ENCODE measurements at regions not wholly inside any gene's neighbourhood (a gene's known extent, or its start where the extent isn't known, plus 50 kb on each side); places are given as distances from the start of the nearest gene placed in this dataset.
"Not testable (repeated sequence)": the region's sequence is repeated elsewhere in the genome, so short reads cannot be mapped to it uniquely, and the experiment has no call there.

DNA sequence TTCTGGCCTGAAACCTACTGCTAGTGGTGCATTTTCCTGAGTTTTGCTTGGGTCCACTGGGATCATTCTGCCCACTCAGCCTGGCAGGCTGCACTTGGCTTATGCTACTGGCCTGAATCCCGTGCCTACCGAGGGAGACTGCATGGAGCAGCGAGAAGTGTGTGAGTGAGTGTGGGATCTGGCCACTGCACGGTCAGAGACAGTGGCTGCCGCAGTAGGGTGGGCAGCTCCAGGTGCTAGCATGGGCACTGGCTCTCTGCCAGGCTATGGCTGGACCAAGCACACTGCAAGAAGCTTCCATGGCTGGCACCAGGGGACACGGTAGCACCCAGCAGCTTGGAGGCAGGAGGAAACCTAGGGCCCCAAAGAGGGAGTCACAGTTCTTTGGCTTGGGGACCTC is 1058.7 kb upstream of the ACO1 start:
- no peaks in the 10 kb centered on the region for H3K27me3 ChIP-seq (ENCODE audit: control insufficient read depth, insufficient read depth, low read length)
- no peaks in the 10 kb centered on the region for H3K9me3 ChIP-seq (ENCODE audit: control insufficient read depth, insufficient read depth, low read depth, low read length)
- no peaks in the 10 kb centered on the region for H3K4me1 ChIP-seq (ENCODE audit: control insufficient read depth, insufficient read depth, low read length)
- CTCF ChIA-PET = no interaction called here
- no TSS peak for BruUV-seq (replicated peaks)
- POLR2A ChIA-PET = no interaction called here
- DNase-seq (ENCODE audit: low read depth, low spot score) (no peak), ATAC-seq (no peak)
- in situ Hi-C loops (cut with HindIII; ENCODE audit: low pct_unique_long_range_greater_than_20kb, low sequenced_read_pairs) = no loop called here
- no peaks in the 10 kb centered on the region for H3K36me3 ChIP-seq (ENCODE audit: control insufficient read depth, insufficient read depth, low read length)
- intact Hi-C loops (cut with micrococcal nuclease; ENCODE audit: unreplicated experiment) = no loop called here
- H3K27ac ChIP-seq (ENCODE audit: low read length) = no peak overlapping the region
- no peak for TF ChIP-seq SIN3A (IDR thresholded peaks at IDR 0.05; ENCODE audit: borderline replicate concordance, insufficient read depth, low read depth, low read length)
- TF ChIP-seq POLR2AphosphoS5 (IDR thresholded peaks at IDR 0.05; ENCODE audit: low read depth, low read length) = no peak
- no peak for TF ChIP-seq CTCF (IDR thresholded peaks at IDR 0.05)
- TF ChIP-seq, protein P1, sequence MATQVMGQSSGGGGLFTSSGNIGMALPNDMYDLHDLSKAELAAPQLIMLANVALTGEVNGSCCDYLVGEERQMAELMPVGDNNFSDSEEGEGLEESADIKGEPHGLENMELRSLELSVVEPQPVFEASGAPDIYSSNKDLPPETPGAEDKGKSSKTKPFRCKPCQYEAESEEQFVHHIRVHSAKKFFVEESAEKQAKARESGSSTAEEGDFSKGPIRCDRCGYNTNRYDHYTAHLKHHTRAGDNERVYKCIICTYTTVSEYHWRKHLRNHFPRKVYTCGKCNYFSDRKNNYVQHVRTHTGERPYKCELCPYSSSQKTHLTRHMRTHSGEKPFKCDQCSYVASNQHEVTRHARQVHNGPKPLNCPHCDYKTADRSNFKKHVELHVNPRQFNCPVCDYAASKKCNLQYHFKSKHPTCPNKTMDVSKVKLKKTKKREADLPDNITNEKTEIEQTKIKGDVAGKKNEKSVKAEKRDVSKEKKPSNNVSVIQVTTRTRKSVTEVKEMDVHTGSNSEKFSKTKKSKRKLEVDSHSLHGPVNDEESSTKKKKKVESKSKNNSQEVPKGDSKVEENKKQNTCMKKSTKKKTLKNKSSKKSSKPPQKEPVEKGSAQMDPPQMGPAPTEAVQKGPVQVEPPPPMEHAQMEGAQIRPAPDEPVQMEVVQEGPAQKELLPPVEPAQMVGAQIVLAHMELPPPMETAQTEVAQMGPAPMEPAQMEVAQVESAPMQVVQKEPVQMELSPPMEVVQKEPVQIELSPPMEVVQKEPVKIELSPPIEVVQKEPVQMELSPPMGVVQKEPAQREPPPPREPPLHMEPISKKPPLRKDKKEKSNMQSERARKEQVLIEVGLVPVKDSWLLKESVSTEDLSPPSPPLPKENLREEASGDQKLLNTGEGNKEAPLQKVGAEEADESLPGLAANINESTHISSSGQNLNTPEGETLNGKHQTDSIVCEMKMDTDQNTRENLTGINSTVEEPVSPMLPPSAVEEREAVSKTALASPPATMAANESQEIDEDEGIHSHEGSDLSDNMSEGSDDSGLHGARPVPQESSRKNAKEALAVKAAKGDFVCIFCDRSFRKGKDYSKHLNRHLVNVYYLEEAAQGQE (IDR thresholded peaks at IDR 0.05; ENCODE audit: insufficient read depth in 1 of 2, low read depth in 2 of 2, low read length in 1 of 2) = no peak
- TF ChIP-seq TCF7L2 (IDR thresholded peaks at IDR 0.05; ENCODE audit: low read depth, low read length) = no peak
- no peak overlapping the region for H3K4me3 ChIP-seq (ENCODE audit: low read depth in 2 of 2, low read length in 2 of 2)

DNA sequence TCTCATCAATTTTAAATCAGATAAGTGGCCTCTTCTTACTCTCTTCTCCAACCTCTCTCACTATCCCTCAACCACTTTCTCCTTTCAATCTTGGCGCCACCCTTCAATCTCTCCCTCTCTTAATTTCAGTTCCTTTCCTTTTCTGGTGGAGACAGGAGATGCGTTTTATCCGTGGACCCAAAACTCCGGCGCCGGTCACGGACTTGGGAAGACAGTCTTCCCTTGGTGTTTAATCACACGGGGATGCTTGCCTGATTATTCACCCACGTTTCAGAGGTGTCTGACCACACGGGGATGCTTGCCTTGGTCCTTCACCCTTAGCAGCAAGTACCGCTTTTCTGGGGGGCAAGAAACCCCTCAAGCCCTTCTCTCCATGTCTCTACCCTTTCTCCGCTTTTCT is 1057.6 kb upstream of the ACO1 start:
- H3K36me3 ChIP-seq (ENCODE audit: control insufficient read depth, insufficient read depth, low read length); intact Hi-C loops (cut with micrococcal nuclease; ENCODE audit: unreplicated experiment); in situ Hi-C loops (cut with HindIII; ENCODE audit: low pct_unique_long_range_greater_than_20kb, low sequenced_read_pairs); H3K27me3 ChIP-seq (ENCODE audit: control insufficient read depth, insufficient read depth, low read length); H3K27ac ChIP-seq (ENCODE audit: low read length); H3K4me3 ChIP-seq (ENCODE audit: low read depth in 2 of 2, low read length in 2 of 2); H3K9me3 ChIP-seq (ENCODE audit: control insufficient read depth, insufficient read depth, low read depth, low read length); POLR2A ChIA-PET; H3K4me1 ChIP-seq (ENCODE audit: control insufficient read depth, insufficient read depth, low read length); CTCF ChIA-PET; BruUV-seq (replicated peaks); ATAC-seq; DNase-seq (ENCODE audit: low read depth, low spot score): not testable (repeated sequence)

DNA sequence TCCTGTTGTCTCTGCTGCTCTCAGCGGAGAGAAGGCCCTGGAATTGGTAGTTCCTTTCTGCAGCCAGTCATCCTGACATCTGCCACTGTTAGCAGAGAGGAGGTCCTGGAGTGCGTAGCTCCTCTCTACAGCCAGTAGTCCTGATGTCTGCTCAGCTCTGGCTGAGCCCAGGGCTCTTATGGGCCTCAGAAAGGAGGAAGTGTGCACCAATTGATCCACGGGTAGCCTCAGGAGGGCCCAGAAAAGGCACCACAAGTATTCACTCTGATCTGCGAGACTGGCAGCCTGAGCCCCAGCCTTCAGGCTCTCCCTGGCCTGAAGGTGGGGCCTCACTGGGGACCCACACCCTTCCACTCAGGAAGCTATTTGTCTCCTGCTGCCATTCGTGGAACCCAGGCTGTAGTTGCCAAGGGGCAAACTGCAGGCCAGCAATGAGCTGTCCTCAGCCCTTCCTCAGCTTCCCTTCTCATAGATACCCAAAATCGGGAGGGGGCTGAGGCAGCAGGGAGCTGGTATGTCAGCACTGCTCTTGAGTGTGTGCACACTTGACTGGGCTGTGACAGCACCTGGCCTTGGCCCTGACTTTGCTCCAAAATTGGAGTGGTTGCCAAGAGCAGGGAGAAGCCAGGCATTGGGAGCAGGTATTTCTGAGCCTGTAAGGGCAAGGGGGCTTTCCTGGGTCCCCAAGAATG is 1049.5 kb upstream of the ACO1 start:
- CTCF ChIA-PET = no interaction called here
- BruUV-seq (replicated peaks) = no TSS peak
- TF ChIP-seq POLR2AphosphoS5 (IDR thresholded peaks at IDR 0.05; ENCODE audit: low read depth, low read length) (no peak), SIN3A (IDR thresholded peaks at IDR 0.05; ENCODE audit: borderline replicate concordance, insufficient read depth, low read depth, low read length) (no peak), CTCF (IDR thresholded peaks at IDR 0.05) (no peak), TCF7L2 (IDR thresholded peaks at IDR 0.05; ENCODE audit: low read depth, low read length) (no peak)
- TF ChIP-seq, protein P1 (IDR thresholded peaks at IDR 0.05; ENCODE audit: insufficient read depth in 1 of 2, low read depth in 2 of 2, low read length in 1 of 2) = no peak
- no peak for ATAC-seq
- Histone ChIP-seq H3K36me3 (ENCODE audit: control insufficient read depth, insufficient read depth, low read length) (no peaks in the 10 kb centered on the region), H3K27ac (ENCODE audit: low read length) (no peak overlapping the region), H3K9me3 (ENCODE audit: control insufficient read depth, insufficient read depth, low read depth, low read length) (peaks cover 7% of the 10 kb centered on the region; the same call in 1 of the 2 replicates), H3K4me1 (ENCODE audit: control insufficient read depth, insufficient read depth, low read length) (no peaks in the 10 kb centered on the region), H3K27me3 (ENCODE audit: control insufficient read depth, insufficient read depth, low read length) (no peaks in the 10 kb centered on the region), H3K4me3 (ENCODE audit: low read depth in 2 of 2, low read length in 2 of 2) (no peak overlapping the region)
- POLR2A ChIA-PET = no interaction called here
- in situ Hi-C loops (cut with HindIII; ENCODE audit: low pct_unique_long_range_greater_than_20kb, low sequenced_read_pairs) = no loop called here
- no peak for DNase-seq (ENCODE audit: low read depth, low spot score)
- intact Hi-C loops (cut with micrococcal nuclease; ENCODE audit: unreplicated experiment) = no loop called here
